ENCODE measurements at regions not wholly inside any gene's neighbourhood (a gene's known extent, or its start where the extent isn't known, plus 50 kb on each side); places are given as distances from the start of the nearest gene placed in this dataset.

GRCh38 chr14:103187911-103188310 lies 64.7 kb downstream of the TNFAIP2 start:
- no CpG with 5 or more reads among the region's 4 CpGs for WGBS, 2 experiments (ENCODE audit: extremely low coverage in 1 of 2, insufficient coverage in 1 of 2, insufficient read length in 1 of 2, insufficient replicate concordance in 2 of 2, low coverage in 1 of 2, low lambda C conversion rate in 2 of 2, missing lambda C conversion rate in 1 of 2)
- no peak for DNase-seq (ENCODE audit: low read depth in 1 of 2, low spot score in 2 of 2)
- peak overlapping the region; percentile 87; the same call in 1 of the 2 replicates for H2BK12ac ChIP-seq (ENCODE audit: low read depth, low read length)
- H3K79me1 ChIP-seq (ENCODE audit: low read depth, low read length), result no peaks in the 10 kb centered on the region
- H3K36me3 ChIP-seq (ENCODE audit: control insufficient read depth in 2 of 4, insufficient read depth in 4 of 4, low read length in 3 of 4), result no peaks in the 10 kb centered on the region
- no peak overlapping the region; the same call in 1 of the 2 replicates for H2AK5ac ChIP-seq (ENCODE audit: low read depth, low read length)
- no peak overlapping the region for H4K8ac ChIP-seq (ENCODE audit: extremely low read depth, insufficient read depth, low read length)
- H3K14ac ChIP-seq (ENCODE audit: insufficient read length), result no peak overlapping the region
- H3K56ac ChIP-seq (replicated peaks; ENCODE audit: insufficient read length, low read depth, low read length), result no peak overlapping the region
- no peak overlapping the region for H3K18ac ChIP-seq (ENCODE audit: extremely low read depth, low read length)
- H2BK15ac ChIP-seq (ENCODE audit: low read length), result no peak overlapping the region
- CTCF ChIA-PET (ENCODE audit: partially characterized antibody), result interaction anchor here (0.7 to 3.9 kb wide), 5 partner anchors 16 to 94 kb away, joined by 3 to 34 read pairs (median 5); no protein-coding TSS in a partner anchor
- H2AFZ ChIP-seq (ENCODE audit: low read length), result no peak overlapping the region
- H3K4ac ChIP-seq (replicated peaks; ENCODE audit: insufficient read length, low read depth, low read length), result no peak overlapping the region
- H3K4me3 ChIP-seq (ENCODE audit: extremely low read depth in 1 of 4, insufficient read depth in 2 of 4, low read depth in 3 of 4, low read length in 4 of 4), result no peak overlapping the region
- TF ChIP-seq GABPA (IDR thresholded peaks at IDR 0.05; ENCODE audit: borderline replicate concordance, insufficient read depth, low read length), result no peak
- no peak for FAIRE-seq
- peak overlapping the region; percentile 22 for H4K91ac ChIP-seq (replicated peaks; ENCODE audit: insufficient read length, low read length)
- no peak overlapping the region for H3K23ac ChIP-seq (ENCODE audit: insufficient read length)
- POLR2A ChIA-PET (ENCODE audit: partially characterized antibody), result interaction anchor here (2.3 kb wide), 1 partner anchor 146 kb away, joined by 7 read pairs; the partner anchor contains the start of gene EIF5
- no peak overlapping the region for H3K9ac ChIP-seq (replicated peaks in 1 of 4; ENCODE audit: extremely low read depth in 1 of 4, low read depth in 3 of 4, low read length in 3 of 4)
- H3K4me1 ChIP-seq (replicated peaks in 1 of 4; ENCODE audit: control insufficient read depth in 3 of 4, insufficient read depth in 4 of 4, low read length in 3 of 4), result peaks cover 8 to 14% (median 11%) of the 10 kb centered on the region in 4 experiments; a peak in 5 of 7 replicates
- H3K23me2 ChIP-seq (ENCODE audit: low read depth, low read length), result peaks cover 9% of the 10 kb centered on the region; the same call in 1 of the 2 replicates
- peaks cover 1 to 22% (median 19%) of the 10 kb centered on the region in 4 experiments for H3K27me3 ChIP-seq (replicated peaks in 1 of 4; ENCODE audit: control insufficient read depth in 3 of 4, extremely low read depth in 1 of 4, insufficient read depth in 3 of 4, low read length in 3 of 4)
- no peaks in the 10 kb centered on the region for H4K20me1 ChIP-seq (replicated peaks in 1 of 2; ENCODE audit: control insufficient read depth in 1 of 2, insufficient read depth in 2 of 2, low read length in 2 of 2)
- no peak overlapping the region for H2BK5ac ChIP-seq (ENCODE audit: low read depth, low read length)
- no peak overlapping the region for H4K5ac ChIP-seq (ENCODE audit: insufficient read length, low read depth, low read length)
- H3K27ac ChIP-seq (ENCODE audit: low read depth, low read length), result no peak overlapping the region
- peak overlapping the region in 1 of 2 experiments; percentile 88; a peak in 1 of 4 replicates for H3K4me2 ChIP-seq (ENCODE audit: insufficient read depth in 1 of 2, low read depth in 2 of 2, low read length in 2 of 2)
- no peak overlapping the region for H2BK120ac ChIP-seq (replicated peaks; ENCODE audit: low read depth, low read length)
- no peaks in the 10 kb centered on the region for H3K9me3 ChIP-seq (ENCODE audit: insufficient read depth in 2 of 2, low read depth in 1 of 2, low read length in 1 of 2)
- H3K79me2 ChIP-seq (ENCODE audit: control insufficient read depth in 1 of 2, insufficient read depth in 2 of 2, low read length in 2 of 2), result no peaks in the 10 kb centered on the region
- H2BK20ac ChIP-seq (ENCODE audit: low read length), result no peak overlapping the region
